ENCODE measurements at regions not wholly inside any gene's neighbourhood (a gene's known extent, or its start where the extent isn't known, plus 50 kb on each side); places are given as distances from the start of the nearest gene placed in this dataset.

DNA sequence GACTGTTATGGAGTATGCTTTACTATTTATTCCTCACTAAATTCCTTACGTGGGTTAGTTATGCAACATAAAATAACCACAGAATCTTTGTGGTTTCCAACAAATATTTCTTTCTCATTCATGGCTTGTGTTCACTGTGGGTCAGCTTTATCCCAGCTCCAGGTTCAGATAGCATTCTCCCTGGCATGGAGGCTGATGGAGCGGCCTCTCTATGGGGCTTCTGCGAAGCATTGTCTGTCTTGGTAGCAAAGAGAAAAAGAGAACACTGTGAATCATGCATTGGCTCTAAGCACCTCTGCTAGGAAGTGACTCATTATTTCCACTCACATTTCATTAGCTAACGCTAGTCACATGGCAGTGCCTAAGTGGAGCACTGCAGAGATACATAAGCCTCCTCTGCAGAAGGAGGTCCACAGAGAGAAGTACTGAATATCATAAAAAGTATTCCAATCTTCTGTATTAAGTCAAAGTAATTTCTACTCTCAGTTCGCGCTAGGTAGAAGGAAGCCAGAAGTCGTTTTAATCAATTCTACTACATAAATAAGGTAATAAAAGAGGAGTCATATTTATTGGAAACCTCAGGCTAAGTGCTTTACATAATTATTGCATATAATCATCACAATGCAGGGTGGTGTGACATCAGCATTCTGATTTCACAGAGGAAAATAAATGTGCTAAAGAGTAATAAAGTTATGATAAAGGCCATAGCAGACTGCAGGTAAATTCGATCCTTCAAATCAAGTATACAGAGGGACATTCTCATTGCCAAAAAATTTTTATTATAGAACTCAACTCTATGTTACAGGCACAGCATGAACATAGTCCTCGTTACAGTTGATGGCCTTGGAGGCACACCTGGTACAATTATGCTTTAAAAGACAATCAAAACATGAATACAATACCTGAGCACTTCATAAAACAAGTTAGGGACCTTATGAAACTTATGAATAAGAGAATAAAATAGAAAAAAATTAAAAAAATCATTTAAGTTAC lies 531.1 kb downstream of the CETN3 start:
- Histone ChIP-seq H3K4me3 (no peak overlapping the region), H3K27me3 (no peaks in the 10 kb centered on the region), H3K27ac (no peak overlapping the region), H3K4me1 (no peaks in the 10 kb centered on the region), H3K9me3 (no peaks in the 10 kb centered on the region), H3K36me3 (no peaks in the 10 kb centered on the region)
- ATAC-seq: no peak
- no peak for DNase-seq
- TF ChIP-seq, protein P1, sequence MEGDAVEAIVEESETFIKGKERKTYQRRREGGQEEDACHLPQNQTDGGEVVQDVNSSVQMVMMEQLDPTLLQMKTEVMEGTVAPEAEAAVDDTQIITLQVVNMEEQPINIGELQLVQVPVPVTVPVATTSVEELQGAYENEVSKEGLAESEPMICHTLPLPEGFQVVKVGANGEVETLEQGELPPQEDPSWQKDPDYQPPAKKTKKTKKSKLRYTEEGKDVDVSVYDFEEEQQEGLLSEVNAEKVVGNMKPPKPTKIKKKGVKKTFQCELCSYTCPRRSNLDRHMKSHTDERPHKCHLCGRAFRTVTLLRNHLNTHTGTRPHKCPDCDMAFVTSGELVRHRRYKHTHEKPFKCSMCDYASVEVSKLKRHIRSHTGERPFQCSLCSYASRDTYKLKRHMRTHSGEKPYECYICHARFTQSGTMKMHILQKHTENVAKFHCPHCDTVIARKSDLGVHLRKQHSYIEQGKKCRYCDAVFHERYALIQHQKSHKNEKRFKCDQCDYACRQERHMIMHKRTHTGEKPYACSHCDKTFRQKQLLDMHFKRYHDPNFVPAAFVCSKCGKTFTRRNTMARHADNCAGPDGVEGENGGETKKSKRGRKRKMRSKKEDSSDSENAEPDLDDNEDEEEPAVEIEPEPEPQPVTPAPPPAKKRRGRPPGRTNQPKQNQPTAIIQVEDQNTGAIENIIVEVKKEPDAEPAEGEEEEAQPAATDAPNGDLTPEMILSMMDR (IDR thresholded peaks at IDR 0.05): no peak
- intact Hi-C loops (cut with DNase I): no loop called here

- TF ChIP-seq, protein P1 (IDR thresholded peaks at IDR 0.05): no peak
- intact Hi-C loops (cut with DNase I): no loop called here
- no peaks in the 10 kb centered on the region for H3K4me1 ChIP-seq
- no peaks in the 10 kb centered on the region for H3K9me3 ChIP-seq
- H3K27ac ChIP-seq: no peak overlapping the region
- no peaks in the 10 kb centered on the region for H3K36me3 ChIP-seq
- DNase-seq (no peak), ATAC-seq (no peak)
- no peaks in the 10 kb centered on the region for H3K27me3 ChIP-seq
- H3K4me3 ChIP-seq: no peak overlapping the region
Observed at GRCh38 chr5:89871906-89872305, 537.6 kb downstream of the CETN3 start.

DNA sequence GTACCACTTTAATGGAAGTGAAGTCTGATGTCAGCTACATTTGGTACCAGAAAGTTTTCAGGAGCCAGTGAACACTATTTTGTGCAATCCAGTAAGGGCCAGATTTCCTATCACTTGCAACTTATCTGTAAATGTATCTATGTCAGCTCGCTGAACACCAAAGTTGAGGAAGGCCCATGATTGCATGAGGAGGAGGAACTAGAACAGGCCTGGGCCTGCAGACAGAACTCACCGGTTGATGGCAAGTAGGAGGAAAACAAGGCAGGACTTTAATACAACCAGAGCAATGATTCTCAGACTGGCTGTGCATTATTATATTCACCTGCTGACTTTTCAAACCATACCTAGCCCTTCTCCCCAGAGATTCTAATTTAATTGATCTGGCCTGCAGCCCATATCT lies 540.2 kb downstream of the CETN3 start:
- intact Hi-C loops (cut with DNase I): no loop called here
- Histone ChIP-seq H3K9me3 (no peaks in the 10 kb centered on the region), H3K4me3 (no peak overlapping the region), H3K27ac (no peak overlapping the region), H3K27me3 (no peaks in the 10 kb centered on the region), H3K4me1 (no peaks in the 10 kb centered on the region), H3K36me3 (no peaks in the 10 kb centered on the region)
- TF ChIP-seq, protein P1 (IDR thresholded peaks at IDR 0.05): no peak
- DNase-seq (no peak), ATAC-seq (no peak)

- TF ChIP-seq, protein P1 (IDR thresholded peaks at IDR 0.05): no peak
Observed at GRCh38 chr5:89866410-89866809, 543.1 kb downstream of the CETN3 start.

GRCh38 chr5:89864941-89865340 lies 544.6 kb downstream of the CETN3 start:
- H3K36me3 ChIP-seq: no peaks in the 10 kb centered on the region
- H3K4me3 ChIP-seq: no peak overlapping the region
- no peaks in the 10 kb centered on the region for H3K27me3 ChIP-seq
- intact Hi-C loops (cut with DNase I): no loop called here
- TF ChIP-seq, protein P1 (IDR thresholded peaks at IDR 0.05): no peak
- H3K9me3 ChIP-seq: no peaks in the 10 kb centered on the region
- ATAC-seq (no peak), DNase-seq (no peak)
- no peaks in the 10 kb centered on the region for H3K4me1 ChIP-seq
- no peak overlapping the region for H3K27ac ChIP-seq

More at GRCh38 chr5:89866410-89866809, 543.1 kb downstream of the CETN3 start:
- Histone ChIP-seq H3K4me3 (no peak overlapping the region), H3K27me3 (no peaks in the 10 kb centered on the region), H3K9me3 (no peaks in the 10 kb centered on the region), H3K36me3 (no peaks in the 10 kb centered on the region), H3K27ac (no peak overlapping the region), H3K4me1 (no peaks in the 10 kb centered on the region)
- intact Hi-C loops (cut with DNase I): no loop called here
- DNase-seq (no peak), ATAC-seq (no peak)
